GM19397 (cell line): ENCODE measurements at regions not wholly inside any gene's neighbourhood (a gene's known extent, or its start where the extent isn't known, plus 50 kb on each side); places are given as distances from the start of the nearest gene placed in this dataset.

Experiments used
- ATAC-seq: cut with Tn5 transposase; IDR thresholded peaks from one replicate; pipeline ENCODE4 v1.9.1; 2021; ENCODE audit warnings: mild to moderate bottlenecking, moderate library complexity; ENCODE audit not compliant: unreplicated experiment

DNA sequence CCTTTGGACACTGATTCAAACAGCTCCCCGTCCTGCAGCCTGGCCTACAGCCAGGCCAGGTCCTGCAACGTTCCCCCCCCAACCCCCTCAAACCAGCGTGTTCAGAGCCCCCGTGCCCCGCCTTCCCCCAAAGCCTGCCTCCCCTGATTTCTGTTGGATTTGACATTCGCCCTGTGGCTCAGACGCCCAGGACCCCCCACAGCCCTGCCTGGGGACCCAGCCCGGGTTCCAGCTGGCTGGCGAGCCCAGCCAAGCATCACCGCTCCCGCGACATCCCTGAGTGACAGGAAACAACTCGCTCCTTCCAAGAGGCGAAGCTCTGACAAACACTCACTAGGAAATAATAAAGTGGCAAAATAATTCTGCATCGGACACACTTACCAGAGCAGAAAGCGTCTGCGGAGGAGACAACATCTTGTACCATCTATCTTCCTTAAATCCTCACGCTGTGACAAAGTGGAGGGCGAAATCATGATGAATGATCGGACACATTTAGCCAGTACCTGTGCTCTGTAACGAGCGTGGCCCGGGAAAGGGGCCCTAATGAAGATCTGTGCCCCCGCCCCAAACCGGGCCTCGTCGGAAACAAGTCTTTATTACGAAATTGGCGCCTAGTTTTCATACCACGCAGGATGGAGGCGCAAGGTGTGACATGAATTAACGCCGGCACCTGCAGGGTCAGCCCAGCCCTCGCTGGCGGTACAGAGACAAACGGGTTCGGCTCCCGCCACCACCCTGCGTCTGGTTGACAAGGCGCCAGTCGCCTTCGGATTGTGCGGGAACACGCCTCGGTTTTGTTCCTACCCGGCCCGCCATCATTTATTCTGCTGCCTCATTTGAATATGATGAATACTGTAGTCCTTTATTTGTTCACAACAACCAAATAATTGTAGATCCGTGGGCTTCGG is 91.0 kb upstream of the MVB12B start:
- no peak for ATAC-seq

DNA sequence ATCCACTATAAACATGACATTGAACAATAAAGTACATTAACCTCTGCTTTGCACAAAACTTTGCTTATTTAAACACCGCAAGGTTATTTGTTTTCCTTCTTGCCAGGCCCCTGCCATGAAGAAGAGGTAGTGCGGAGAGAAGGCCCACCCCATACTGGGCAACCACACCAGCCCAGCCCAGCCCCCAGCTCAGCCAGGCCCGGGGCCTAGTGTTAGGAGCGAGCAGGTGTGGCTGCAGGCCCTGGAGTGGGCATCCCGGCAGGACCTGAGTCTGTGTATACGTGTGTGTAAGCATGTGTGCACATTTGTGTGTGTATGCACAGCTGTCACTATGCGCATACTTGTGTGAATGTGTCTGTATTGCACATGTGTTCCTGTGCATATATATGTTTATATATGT is 90.4 kb upstream of the MVB12B start:
- ATAC-seq = no peak

DNA sequence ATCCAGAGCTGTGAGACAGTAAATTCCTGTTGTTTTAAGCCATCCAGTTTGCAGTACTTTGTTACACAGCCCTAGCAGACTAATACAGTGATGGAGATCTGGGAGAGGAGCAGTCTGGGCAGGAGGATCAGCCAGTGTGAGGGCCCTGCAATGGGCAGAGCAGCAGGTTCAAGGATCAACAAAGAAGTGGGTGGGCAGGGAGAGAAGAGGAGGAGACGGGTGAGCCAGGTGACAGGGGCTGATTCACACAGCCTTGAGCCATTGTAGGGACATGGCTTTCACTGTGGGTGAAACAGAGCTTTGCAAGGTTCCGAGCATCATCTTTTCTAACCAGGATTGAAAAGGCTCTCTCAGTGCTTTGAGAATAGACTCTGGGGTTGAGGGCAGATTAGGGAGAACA is 88.2 kb upstream of the MVB12B start:
- ATAC-seq = no peak

DNA sequence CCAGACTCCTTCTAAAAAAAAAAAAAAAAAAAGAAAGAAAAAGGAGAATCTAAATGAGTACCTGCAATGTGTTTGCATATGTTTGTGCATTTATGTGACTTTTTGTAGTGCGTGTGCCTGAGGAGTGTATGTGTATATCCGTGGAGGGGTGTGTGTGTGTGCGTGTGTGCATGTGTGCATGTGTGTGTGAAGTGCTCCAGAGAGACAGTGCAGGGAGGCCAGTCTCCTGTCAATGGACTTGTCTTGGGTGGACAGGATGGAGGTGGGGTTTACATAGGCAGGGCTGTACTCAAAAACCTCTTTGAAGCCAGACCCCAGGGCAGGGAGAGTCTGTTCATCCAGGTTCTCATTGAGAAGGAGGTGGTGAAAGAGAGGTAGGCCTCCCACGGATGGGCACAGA is 87.1 kb upstream of the MVB12B start:
- ATAC-seq = no peak

DNA sequence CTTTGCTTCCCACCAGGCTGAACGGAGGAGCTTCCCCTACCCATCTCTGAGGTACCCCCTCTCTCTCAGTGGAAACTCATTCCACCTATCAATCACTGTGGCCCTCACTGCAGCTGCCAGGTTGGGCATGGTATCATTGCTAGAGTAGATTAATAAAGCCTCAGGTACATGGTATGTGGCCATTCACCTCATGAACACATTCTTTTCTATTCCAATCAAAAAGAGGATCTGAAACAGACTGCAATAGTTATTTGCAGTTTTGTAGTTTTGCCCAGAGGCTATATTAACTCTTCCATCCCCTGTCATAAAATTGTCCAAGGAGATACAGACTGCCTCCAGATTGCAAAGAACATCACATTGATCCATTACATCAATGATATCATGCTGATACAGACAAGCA is 85.8 kb upstream of the MVB12B start:
- ATAC-seq = no peak

DNA sequence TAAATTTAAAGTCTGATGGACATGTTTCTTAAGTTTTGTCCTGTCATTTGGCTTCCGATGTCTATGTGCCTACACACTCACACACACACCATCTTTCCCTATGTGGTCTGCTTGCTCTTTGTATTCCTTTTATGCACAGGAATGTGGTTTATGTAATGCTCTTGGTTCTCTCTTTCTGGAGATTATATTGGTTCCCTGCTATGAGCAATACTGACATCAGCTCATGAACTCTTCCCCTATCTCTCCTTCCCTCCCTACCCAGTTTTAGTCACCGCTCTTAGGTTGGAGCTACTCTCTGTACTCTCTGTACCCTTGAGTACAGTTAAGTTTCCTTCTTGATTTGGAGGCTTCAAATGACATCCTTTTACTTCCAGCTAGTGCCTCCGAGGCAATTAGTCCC is 77.9 kb upstream of the MVB12B start:
- ATAC-seq = no peak

DNA sequence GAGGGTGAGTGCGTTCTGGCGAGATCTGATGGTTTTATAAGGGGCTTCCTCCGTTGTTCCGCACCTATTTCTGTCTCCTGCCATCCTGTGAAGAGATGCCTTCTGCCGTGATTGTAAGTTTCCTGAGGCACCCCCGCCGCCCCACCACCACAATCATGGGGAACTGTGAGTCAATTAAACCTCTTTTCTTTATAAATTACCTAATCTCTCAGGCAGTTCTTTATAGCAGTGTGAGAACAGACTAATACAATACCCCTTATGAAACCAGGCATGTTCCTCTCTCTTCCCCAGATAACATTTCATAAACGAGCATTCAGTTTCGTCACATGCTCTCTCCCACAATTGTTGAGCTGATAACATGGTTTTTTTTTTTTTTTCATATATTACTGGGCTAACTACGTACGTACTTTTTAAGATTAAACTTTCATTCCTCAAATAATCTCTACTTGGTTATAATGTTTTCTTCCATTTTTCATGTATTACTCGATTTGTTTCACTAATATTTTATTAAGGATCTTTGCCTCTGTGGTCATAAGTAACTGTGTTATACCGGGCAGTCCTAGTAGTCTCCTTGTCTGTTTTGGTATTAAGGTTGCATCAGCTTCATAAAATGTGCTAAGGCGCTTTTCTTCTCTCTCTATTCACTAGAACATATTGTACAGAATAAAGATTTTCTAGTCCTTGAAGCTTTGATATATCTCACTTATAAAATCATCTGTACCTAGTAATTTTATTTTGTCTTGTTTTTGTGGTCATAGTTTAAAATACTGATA is 64.9 kb upstream of the MVB12B start:
- no peak for ATAC-seq

DNA sequence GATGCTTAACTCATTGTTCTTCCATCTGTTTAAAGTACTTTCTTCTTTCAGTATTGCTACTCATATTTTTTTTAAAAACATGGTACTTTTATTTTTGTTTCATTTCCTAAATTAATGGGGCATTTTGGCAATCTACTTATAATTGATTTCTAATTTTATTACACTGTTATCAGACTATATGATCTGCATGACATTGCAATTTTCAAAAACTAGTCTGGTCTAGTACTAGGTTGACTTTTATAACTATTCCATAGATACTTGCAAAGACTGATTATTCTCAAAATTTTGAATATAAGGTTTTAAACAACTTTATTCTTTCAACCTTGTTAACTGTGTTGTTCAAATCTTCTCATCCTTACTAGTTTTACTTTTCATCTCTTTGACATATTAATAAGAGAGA is 63.9 kb upstream of the MVB12B start:
- ATAC-seq = no peak

DNA sequence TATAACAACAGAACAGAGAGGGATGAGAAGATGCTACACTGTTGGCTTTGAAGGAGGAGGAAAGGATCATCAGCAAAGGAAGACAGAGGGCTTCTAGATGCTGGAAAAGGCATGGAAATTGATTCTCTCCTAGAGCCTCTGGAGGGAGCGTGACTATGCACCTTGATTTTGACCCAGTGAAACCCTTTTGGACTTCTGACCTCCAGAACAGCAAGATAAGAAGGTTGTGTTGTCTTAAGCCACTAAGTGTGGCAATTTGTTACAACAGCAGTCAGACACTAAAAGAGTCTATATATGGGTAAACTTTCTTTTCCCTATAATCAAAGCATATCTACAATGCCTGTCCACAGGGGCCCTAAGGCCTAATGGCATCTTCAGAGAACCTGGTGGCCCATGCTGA is 56.1 kb upstream of the MVB12B start:
- ATAC-seq = no peak

DNA sequence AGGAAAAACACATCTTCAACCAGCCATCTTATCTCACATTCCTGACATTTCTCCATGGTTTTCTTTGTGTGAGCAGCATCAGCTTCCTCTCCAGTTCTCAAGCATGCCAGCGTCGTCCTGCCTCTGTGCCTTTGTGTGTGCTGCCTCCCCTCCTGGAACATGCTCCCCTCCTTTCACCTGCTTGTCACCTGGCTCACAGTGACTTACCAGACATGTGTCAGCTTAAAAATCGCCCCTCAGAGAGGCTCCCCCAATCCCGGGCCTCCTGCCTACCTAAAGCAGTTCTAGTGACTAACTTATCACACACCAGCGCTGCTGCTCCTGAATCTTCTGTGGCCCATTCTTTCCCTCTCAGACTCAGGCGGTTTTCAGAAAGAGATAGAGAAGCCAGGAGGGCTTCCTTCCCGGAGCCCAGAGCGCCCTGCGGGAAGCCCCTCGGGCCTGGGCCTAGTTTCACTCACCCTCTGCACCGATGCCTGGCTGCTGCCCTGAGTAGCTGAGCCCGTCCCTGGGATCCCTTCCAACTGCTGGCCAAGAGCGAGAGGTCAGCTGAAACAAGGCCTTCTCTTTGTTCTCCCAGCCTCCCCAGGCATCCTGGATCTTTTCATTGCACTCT is 51.1 kb upstream of the MVB12B start:
- ATAC-seq = no peak

DNA sequence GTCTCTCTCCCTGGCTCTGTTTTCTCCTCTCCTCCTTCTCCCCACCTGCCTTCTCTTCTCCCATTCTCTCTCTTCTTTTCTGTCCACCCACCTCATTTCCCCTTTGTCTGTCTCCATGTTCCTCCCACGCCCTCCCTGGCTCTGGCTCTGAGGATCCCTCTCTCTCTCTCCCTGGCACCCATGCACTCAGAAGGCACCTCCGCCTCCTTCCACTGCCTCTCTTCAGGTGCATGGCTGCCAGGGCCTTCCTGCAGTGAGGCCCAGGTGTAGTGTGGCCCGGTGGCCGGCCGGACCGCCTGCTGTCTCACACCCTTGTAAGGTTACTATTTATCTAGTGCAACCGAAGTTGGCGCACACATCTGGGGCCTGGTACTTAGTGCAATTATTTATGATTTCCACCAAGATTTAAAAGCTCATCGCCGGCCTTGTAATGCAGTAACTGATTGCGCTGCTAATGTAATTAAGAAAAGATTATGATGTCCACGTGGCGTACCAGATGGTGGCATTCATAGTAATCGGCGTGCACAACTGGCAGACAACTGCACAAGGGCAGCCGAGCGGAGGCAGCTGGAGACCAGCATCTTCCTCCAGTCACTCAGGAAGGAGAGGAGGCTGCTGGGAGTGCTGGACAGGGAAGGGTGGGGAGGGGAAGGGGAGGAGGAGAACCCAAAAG is 50.4 kb upstream of the MVB12B start:
- no peak for ATAC-seq
